ENCODE measurements at regions not wholly inside any gene's neighbourhood (a gene's known extent, or its start where the extent isn't known, plus 50 kb on each side); places are given as distances from the start of the nearest gene placed in this dataset.

GRCh38 chr18:11505993-11506392 is 103.4 kb upstream of the SLC35G4 start:
- no peak overlapping the region for H3K27ac ChIP-seq (ENCODE audit: low read depth, low read length)
- H4K20me1 ChIP-seq (ENCODE audit: insufficient read depth) = no peaks in the 10 kb centered on the region
- H3K79me2 ChIP-seq (ENCODE audit: insufficient read depth, low read length) = no peaks in the 10 kb centered on the region
- no peaks in the 10 kb centered on the region for H3K9me2 ChIP-seq (ENCODE audit: insufficient read depth)
- peaks cover 28% of the 10 kb centered on the region for H3K27me3 ChIP-seq (ENCODE audit: insufficient read depth, low read length)
- H3K4me3 ChIP-seq (replicated peaks in 1 of 2; ENCODE audit: low read depth in 1 of 2, low read length in 2 of 2) = no peak overlapping the region
- TF ChIP-seq, protein P1, sequence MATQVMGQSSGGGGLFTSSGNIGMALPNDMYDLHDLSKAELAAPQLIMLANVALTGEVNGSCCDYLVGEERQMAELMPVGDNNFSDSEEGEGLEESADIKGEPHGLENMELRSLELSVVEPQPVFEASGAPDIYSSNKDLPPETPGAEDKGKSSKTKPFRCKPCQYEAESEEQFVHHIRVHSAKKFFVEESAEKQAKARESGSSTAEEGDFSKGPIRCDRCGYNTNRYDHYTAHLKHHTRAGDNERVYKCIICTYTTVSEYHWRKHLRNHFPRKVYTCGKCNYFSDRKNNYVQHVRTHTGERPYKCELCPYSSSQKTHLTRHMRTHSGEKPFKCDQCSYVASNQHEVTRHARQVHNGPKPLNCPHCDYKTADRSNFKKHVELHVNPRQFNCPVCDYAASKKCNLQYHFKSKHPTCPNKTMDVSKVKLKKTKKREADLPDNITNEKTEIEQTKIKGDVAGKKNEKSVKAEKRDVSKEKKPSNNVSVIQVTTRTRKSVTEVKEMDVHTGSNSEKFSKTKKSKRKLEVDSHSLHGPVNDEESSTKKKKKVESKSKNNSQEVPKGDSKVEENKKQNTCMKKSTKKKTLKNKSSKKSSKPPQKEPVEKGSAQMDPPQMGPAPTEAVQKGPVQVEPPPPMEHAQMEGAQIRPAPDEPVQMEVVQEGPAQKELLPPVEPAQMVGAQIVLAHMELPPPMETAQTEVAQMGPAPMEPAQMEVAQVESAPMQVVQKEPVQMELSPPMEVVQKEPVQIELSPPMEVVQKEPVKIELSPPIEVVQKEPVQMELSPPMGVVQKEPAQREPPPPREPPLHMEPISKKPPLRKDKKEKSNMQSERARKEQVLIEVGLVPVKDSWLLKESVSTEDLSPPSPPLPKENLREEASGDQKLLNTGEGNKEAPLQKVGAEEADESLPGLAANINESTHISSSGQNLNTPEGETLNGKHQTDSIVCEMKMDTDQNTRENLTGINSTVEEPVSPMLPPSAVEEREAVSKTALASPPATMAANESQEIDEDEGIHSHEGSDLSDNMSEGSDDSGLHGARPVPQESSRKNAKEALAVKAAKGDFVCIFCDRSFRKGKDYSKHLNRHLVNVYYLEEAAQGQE (IDR thresholded peaks at IDR 0.05; ENCODE audit: low read depth) = no peak
- no peak for TF ChIP-seq CBX3 (IDR thresholded peaks at IDR 0.05; ENCODE audit: low read depth)
- no peak for TF ChIP-seq SP1 (IDR thresholded peaks at IDR 0.05; ENCODE audit: low read depth)
- no peak for TF ChIP-seq ZNF274 (IDR thresholded peaks at IDR 0.05; ENCODE audit: low read depth, low read length)
- no peak for TF ChIP-seq POLR2A (IDR thresholded peaks at IDR 0.05; ENCODE audit: borderline replicate concordance, extremely low read depth, insufficient read depth, insufficient read length)
- TF ChIP-seq, protein P2, sequence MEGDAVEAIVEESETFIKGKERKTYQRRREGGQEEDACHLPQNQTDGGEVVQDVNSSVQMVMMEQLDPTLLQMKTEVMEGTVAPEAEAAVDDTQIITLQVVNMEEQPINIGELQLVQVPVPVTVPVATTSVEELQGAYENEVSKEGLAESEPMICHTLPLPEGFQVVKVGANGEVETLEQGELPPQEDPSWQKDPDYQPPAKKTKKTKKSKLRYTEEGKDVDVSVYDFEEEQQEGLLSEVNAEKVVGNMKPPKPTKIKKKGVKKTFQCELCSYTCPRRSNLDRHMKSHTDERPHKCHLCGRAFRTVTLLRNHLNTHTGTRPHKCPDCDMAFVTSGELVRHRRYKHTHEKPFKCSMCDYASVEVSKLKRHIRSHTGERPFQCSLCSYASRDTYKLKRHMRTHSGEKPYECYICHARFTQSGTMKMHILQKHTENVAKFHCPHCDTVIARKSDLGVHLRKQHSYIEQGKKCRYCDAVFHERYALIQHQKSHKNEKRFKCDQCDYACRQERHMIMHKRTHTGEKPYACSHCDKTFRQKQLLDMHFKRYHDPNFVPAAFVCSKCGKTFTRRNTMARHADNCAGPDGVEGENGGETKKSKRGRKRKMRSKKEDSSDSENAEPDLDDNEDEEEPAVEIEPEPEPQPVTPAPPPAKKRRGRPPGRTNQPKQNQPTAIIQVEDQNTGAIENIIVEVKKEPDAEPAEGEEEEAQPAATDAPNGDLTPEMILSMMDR (IDR thresholded peaks at IDR 0.05 in 2 of 3, conservative IDR thresholded peaks at IDR 0.05 in 1 of 3; ENCODE audit: borderline replicate concordance in 1 of 3, insufficient read depth in 1 of 3, low read depth in 2 of 3, low read length in 2 of 3) = no peak
- TF ChIP-seq, protein P3, sequence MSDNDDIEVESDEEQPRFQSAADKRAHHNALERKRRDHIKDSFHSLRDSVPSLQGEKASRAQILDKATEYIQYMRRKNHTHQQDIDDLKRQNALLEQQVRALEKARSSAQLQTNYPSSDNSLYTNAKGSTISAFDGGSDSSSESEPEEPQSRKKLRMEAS (IDR thresholded peaks at IDR 0.05) = no peak
- no peak for TF ChIP-seq ZFX (IDR thresholded peaks at IDR 0.05)
- no peak for TF ChIP-seq SRF (IDR thresholded peaks at IDR 0.05; ENCODE audit: low read depth)
- TF ChIP-seq POLR2AphosphoS5 (IDR thresholded peaks at IDR 0.05; ENCODE audit: low read depth, low read length) = no peak
- no peak for TF ChIP-seq CEBPB (IDR thresholded peaks at IDR 0.05; ENCODE audit: low read depth)
- TF ChIP-seq YY1 (IDR thresholded peaks at IDR 0.05; ENCODE audit: extremely low read depth, insufficient replicate concordance, low read depth, low read length) = no peak
- TF ChIP-seq EZH2 (IDR thresholded peaks at IDR 0.05) = no peak
- no peak for TF ChIP-seq JUND (IDR thresholded peaks at IDR 0.05)
- no peak for TF ChIP-seq EZH2phosphoT487 (IDR thresholded peaks at IDR 0.05; ENCODE audit: borderline replicate concordance)
- TF ChIP-seq ELF1 (IDR thresholded peaks at IDR 0.05; ENCODE audit: borderline replicate concordance, low read depth) = no peak
- no peak for TF ChIP-seq RAD21 (IDR thresholded peaks at IDR 0.05; ENCODE audit: low read depth)
- RAD21 ChIA-PET (ENCODE audit: low non-redundant PET in 1 of 2, low total read pairs in 2 of 2, uncharacterized antibody in 2 of 2, unreplicated experiment in 2 of 2) = no interaction called here
- no peak overlapping the region for H3K9ac ChIP-seq (ENCODE audit: low read length)
- POLR2A ChIA-PET = no interaction called here
- H3K4me1 ChIP-seq (ENCODE audit: control insufficient read depth in 1 of 2, insufficient read depth in 2 of 2, low read length in 2 of 2) = peaks cover 4 to 6% of the 10 kb centered on the region in 2 experiments
- no peak for ATAC-seq
- H2AFZ ChIP-seq (ENCODE audit: low read depth, low read length, poor library complexity, severe bottlenecking) = no peak overlapping the region
- no peak overlapping the region for H3K4me2 ChIP-seq (ENCODE audit: low read length)
- H3K36me3 ChIP-seq (ENCODE audit: control insufficient read depth in 1 of 2, insufficient read depth in 2 of 2, low read length in 2 of 2) = no peaks in the 10 kb centered on the region
- no peak for DNase-seq (ENCODE audit: low read depth, low spot score)
- H3K9me3 ChIP-seq (ENCODE audit: control insufficient read depth in 1 of 2, insufficient read depth in 1 of 2, low read depth in 1 of 2, low read length in 2 of 2) = no peaks in the 10 kb centered on the region
- CTCF ChIA-PET = no interaction called here
- BruUV-seq (replicated peaks) = no TSS peak
- intact Hi-C loops (cut with micrococcal nuclease) = no loop called here

Measured in HCT116 (cell line).